Small intestine (tissue), 7 donors: ENCODE measurements at regions not wholly inside any gene's neighbourhood (a gene's known extent, or its start where the extent isn't known, plus 50 kb on each side); places are given as distances from the start of the nearest gene placed in this dataset.

Experiments used
- DNase-seq, 2 donors: peaks; one replicate each; pipeline versions ENCODE4 v3.0.0 to v3.0.0-alpha.2; 2013
- FAIRE-seq: peaks from 2 replicates; lab custom pipeline; 2012; peaks lifted over from hg19 to GRCh38; lab: Jason Lieb, UNC
- H3K27ac ChIP-seq, 3 donors: one replicate each; pipeline ENCODE4 v1.5.1; 2013; ENCODE audit warnings: low read length in 2 of 3, mild to moderate bottlenecking in 2 of 3, control low read depth in 1 of 3, inconsistent platforms in 1 of 3, low read depth in 1 of 3, moderate library complexity in 1 of 3
- H3K27me3 ChIP-seq, 3 donors: one replicate each; pipeline ENCODE4 v1.6.1; 2013; ENCODE audit warnings: low read length in 3 of 3, inconsistent platforms in 1 of 3; ENCODE audit not compliant: control insufficient read depth in 3 of 3, insufficient read depth in 3 of 3
- H3K36me3 ChIP-seq, 3 donors: one replicate each; pipeline ENCODE4 v1.6.1; 2013; ENCODE audit warnings: low read length in 3 of 3, inconsistent platforms in 1 of 3, low read depth in 1 of 3, mild to moderate bottlenecking in 1 of 3, moderate library complexity in 1 of 3; ENCODE audit not compliant: control insufficient read depth in 3 of 3, insufficient read depth in 2 of 3
- H3K4me1 ChIP-seq, 3 donors: one replicate each; pipeline ENCODE4 v1.6.1; 2013; ENCODE audit warnings: low read length in 2 of 3, inconsistent platforms in 1 of 3, low read depth in 1 of 3, mild to moderate bottlenecking in 1 of 3, moderate library complexity in 1 of 3; ENCODE audit not compliant: control insufficient read depth in 3 of 3, insufficient read depth in 2 of 3
- H3K4me3 ChIP-seq, 3 donors: one replicate each; pipeline ENCODE4 v1.5.1; 2013; ENCODE audit warnings: low read length in 3 of 3, control low read depth in 1 of 3, inconsistent platforms in 1 of 3, low read depth in 1 of 3, mild to moderate bottlenecking in 1 of 3, moderate library complexity in 1 of 3
- H3K9me3 ChIP-seq, 2 donors: one replicate each; pipeline ENCODE4 v1.6.1; 2013; ENCODE audit warnings: low read depth in 1 of 2, low read length in 1 of 2; ENCODE audit not compliant: control insufficient read depth in 2 of 2, insufficient read depth in 1 of 2
- WGBS, 3 donors: extraction: QIAGEN DNeasy Blood & Tissue Kit; methylation state at CpG; one replicate each; pipeline ENCODE4 v1.1.7; 2013; 5-methylcytosine and 5-hydroxymethylcytosine counted together
- donor health status: healthy with polysubstance abuse.
- donor health status: control.
- donor health status: control.
- donor health status: Bipolar disorder and iron deficiency.
- donor health status: healthy.

GRCh38 chr2:129813404-129813803 lies 166.1 kb upstream of the RAB6C start:
- no peak for FAIRE-seq
- H3K36me3 ChIP-seq: no peaks in the 10 kb centered on the region
- peaks cover 0 to 17% (median 6%) of the 10 kb centered on the region in 3 donors for H3K4me1 ChIP-seq
- H3K9me3 ChIP-seq: peaks cover 0 to 13% of the 10 kb centered on the region in 2 donors
- 77 to 91% (median 81%) methylated on average over 4 of the region's 4 CpGs for WGBS, 3 donors
- no peaks in the 10 kb centered on the region for H3K27me3 ChIP-seq
- DNase-seq: peak in 1 of 2 donors; percentile 18
- H3K4me3 ChIP-seq: no peak overlapping the region
- H3K27ac ChIP-seq: peak overlapping the region in 2 of 3 donors; percentile 64 to 83

- no peak for DNase-seq
- Histone ChIP-seq H3K27me3 (no peaks in the 10 kb centered on the region), H3K36me3 (no peaks in the 10 kb centered on the region), H3K27ac (no peak overlapping the region), H3K4me1 (peaks cover 0 to 12% (median 6%) of the 10 kb centered on the region in 3 donors), H3K4me3 (no peak overlapping the region), H3K9me3 (peaks cover 0 to 18% of the 10 kb centered on the region in 2 donors)
- WGBS, 3 donors: 77 to 90% (median 78%) methylated on average over 16 of the region's 16 CpGs
- FAIRE-seq: no peak
These were observed 162.5 kb upstream of the RAB6C start for GRCh38 chr2:129816813-129817574.

GRCh38 chr2:129819855-129820254 lies 159.6 kb upstream of the RAB6C start:
- no peak for DNase-seq
- Histone ChIP-seq H3K27me3 (no peaks in the 10 kb centered on the region), H3K4me3 (no peak overlapping the region), H3K4me1 (no peaks in the 10 kb centered on the region), H3K27ac (no peak overlapping the region), H3K36me3 (no peaks in the 10 kb centered on the region), H3K9me3 (peaks cover 0 to 18% of the 10 kb centered on the region in 2 donors)
- whole genome bisulfite sequencing, 3 donors: 74 to 82% (median 74%) methylated on average over 7 of the region's 7 CpGs
- no peak for FAIRE-seq

GRCh38 chr2:129820908-129821307 lies 158.6 kb upstream of the RAB6C start:
- H3K4me3 ChIP-seq: no peak overlapping the region
- no peak overlapping the region for H3K27ac ChIP-seq
- H3K4me1 ChIP-seq: no peaks in the 10 kb centered on the region
- no peaks in the 10 kb centered on the region for H3K27me3 ChIP-seq
- FAIRE-seq (no peak), DNase-seq (no peak)
- no peaks in the 10 kb centered on the region for H3K36me3 ChIP-seq
- H3K9me3 ChIP-seq: peaks cover 0 to 8% of the 10 kb centered on the region in 2 donors
- WGBS, 3 donors: 85 to 91% (median 88%) methylated on average over 6 of the region's 6 CpGs

- no peaks in the 10 kb centered on the region for H3K27me3 ChIP-seq
- H3K4me3 ChIP-seq: no peak overlapping the region
- no peak for DNase-seq
- WGBS, 3 donors: 66 to 84% (median 77%) methylated on average over 4 of the region's 4 CpGs
- no peak for FAIRE-seq
- no peaks in the 10 kb centered on the region for H3K36me3 ChIP-seq
- H3K9me3 ChIP-seq: peaks cover 0 to 5% of the 10 kb centered on the region in 2 donors
- H3K4me1 ChIP-seq: no peaks in the 10 kb centered on the region
- H3K27ac ChIP-seq: no peak overlapping the region
These were observed 158.0 kb upstream of the RAB6C start for GRCh38 chr2:129821445-129821844.

GRCh38 chr2:129823044-129823443 lies 156.4 kb upstream of the RAB6C start:
- peaks cover 0 to 8% (median 0%) of the 10 kb centered on the region in 3 donors for H3K4me1 ChIP-seq
- no peak overlapping the region for H3K27ac ChIP-seq
- WGBS, 3 donors: 81 to 87% (median 85%) methylated on average over 10 of the region's 10 CpGs
- no peak overlapping the region for H3K4me3 ChIP-seq
- no peak for DNase-seq
- no peaks in the 10 kb centered on the region for H3K36me3 ChIP-seq
- peaks cover 0 to 5% of the 10 kb centered on the region in 2 donors for H3K9me3 ChIP-seq
- H3K27me3 ChIP-seq: no peaks in the 10 kb centered on the region
- FAIRE-seq: no peak

- peaks cover 0 to 10% of the 10 kb centered on the region in 2 donors for H3K9me3 ChIP-seq
- H3K27ac ChIP-seq: no peak overlapping the region
- 30 to 52% (median 46%) methylated on average over 27 of the region's 27 CpGs for WGBS, 3 donors
- no peaks in the 10 kb centered on the region for H3K27me3 ChIP-seq
- peak; percentile 14 to 54 for DNase-seq
- FAIRE-seq: no peak
- no peaks in the 10 kb centered on the region for H3K36me3 ChIP-seq
- H3K4me3 ChIP-seq: no peak overlapping the region
- H3K4me1 ChIP-seq: peaks cover 0 to 8% (median 0%) of the 10 kb centered on the region in 3 donors
These were observed 152.0 kb upstream of the RAB6C start for GRCh38 chr2:129827311-129828090.

- DNase-seq (no peak), FAIRE-seq (no peak)
- Histone ChIP-seq H3K36me3 (no peaks in the 10 kb centered on the region), H3K27me3 (no peaks in the 10 kb centered on the region), H3K27ac (no peak overlapping the region), H3K4me1 (peaks cover 0 to 8% (median 0%) of the 10 kb centered on the region in 3 donors), H3K4me3 (no peak overlapping the region), H3K9me3 (peaks cover 0 to 10% of the 10 kb centered on the region in 2 donors)
- WGBS, 3 donors: 71 to 88% (median 83%) methylated on average over 7 of the region's 7 CpGs
These were observed 150.7 kb upstream of the RAB6C start for GRCh38 chr2:129828792-129829191.
